ENCODE measurements at regions not wholly inside any gene's neighbourhood (a gene's known extent, or its start where the extent isn't known, plus 50 kb on each side); places are given as distances from the start of the nearest gene placed in this dataset.

DNA sequence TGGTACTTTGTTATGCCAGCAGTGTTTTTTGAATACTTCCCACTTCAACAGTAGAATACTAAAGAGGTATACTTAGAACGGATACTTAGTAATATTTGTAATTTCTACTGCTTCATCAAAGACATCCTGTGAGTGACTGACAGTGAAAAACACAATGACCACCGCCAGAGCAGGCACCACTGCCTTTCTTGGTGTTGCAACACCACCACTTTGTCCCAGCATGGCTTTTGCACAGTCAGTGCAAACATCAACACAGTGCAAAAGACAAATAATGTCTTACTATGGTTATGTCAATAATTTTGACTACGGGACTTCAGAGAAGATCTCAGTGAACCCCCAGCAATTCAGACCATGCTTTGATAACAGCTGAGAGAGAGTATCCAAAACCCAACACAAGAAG, 220.5 kb downstream of the RBM26 start:
- TF ChIP-seq, protein P1, sequence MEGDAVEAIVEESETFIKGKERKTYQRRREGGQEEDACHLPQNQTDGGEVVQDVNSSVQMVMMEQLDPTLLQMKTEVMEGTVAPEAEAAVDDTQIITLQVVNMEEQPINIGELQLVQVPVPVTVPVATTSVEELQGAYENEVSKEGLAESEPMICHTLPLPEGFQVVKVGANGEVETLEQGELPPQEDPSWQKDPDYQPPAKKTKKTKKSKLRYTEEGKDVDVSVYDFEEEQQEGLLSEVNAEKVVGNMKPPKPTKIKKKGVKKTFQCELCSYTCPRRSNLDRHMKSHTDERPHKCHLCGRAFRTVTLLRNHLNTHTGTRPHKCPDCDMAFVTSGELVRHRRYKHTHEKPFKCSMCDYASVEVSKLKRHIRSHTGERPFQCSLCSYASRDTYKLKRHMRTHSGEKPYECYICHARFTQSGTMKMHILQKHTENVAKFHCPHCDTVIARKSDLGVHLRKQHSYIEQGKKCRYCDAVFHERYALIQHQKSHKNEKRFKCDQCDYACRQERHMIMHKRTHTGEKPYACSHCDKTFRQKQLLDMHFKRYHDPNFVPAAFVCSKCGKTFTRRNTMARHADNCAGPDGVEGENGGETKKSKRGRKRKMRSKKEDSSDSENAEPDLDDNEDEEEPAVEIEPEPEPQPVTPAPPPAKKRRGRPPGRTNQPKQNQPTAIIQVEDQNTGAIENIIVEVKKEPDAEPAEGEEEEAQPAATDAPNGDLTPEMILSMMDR (IDR thresholded peaks at IDR 0.05), result no peak
- TF ChIP-seq POLR2A (IDR thresholded peaks at IDR 0.05) (no peak), POLR2AphosphoS5 (IDR thresholded peaks at IDR 0.05) (no peak)

All from prostate gland (tissue), 2 donors.